ENCODE measurements at regions not wholly inside any gene's neighbourhood (a gene's known extent, or its start where the extent isn't known, plus 50 kb on each side); places are given as distances from the start of the nearest gene placed in this dataset.

GRCh38 chr20:41782255-41782654 is 164.1 kb upstream of the CHD6 start:
- no peak for TF ChIP-seq POLR2A (IDR thresholded peaks at IDR 0.05)
- TF ChIP-seq, protein P1, sequence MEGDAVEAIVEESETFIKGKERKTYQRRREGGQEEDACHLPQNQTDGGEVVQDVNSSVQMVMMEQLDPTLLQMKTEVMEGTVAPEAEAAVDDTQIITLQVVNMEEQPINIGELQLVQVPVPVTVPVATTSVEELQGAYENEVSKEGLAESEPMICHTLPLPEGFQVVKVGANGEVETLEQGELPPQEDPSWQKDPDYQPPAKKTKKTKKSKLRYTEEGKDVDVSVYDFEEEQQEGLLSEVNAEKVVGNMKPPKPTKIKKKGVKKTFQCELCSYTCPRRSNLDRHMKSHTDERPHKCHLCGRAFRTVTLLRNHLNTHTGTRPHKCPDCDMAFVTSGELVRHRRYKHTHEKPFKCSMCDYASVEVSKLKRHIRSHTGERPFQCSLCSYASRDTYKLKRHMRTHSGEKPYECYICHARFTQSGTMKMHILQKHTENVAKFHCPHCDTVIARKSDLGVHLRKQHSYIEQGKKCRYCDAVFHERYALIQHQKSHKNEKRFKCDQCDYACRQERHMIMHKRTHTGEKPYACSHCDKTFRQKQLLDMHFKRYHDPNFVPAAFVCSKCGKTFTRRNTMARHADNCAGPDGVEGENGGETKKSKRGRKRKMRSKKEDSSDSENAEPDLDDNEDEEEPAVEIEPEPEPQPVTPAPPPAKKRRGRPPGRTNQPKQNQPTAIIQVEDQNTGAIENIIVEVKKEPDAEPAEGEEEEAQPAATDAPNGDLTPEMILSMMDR (IDR thresholded peaks at IDR 0.05) = no peak

Data from uterus (tissue), 2 donors.